Psoas muscle (tissue), 7 donors: ENCODE measurements at regions not wholly inside any gene's neighbourhood (a gene's known extent, or its start where the extent isn't known, plus 50 kb on each side); places are given as distances from the start of the nearest gene placed in this dataset.

Experiments used
- ATAC-seq, 4 donors: fragments of 200-7000 bp; cut with Tn5 transposase; one replicate each; pipeline ENCODE4 v1.9.1; 2020; ENCODE audit warnings: moderate library complexity in 3 of 4, mild to moderate bottlenecking in 2 of 4
- DNase-seq, 2 donors: peaks; one replicate each; pipeline ENCODE4 v3.0.0-alpha.2; 2020
- H3K27ac ChIP-seq: fragments of 200-600 bp; one replicate; pipeline ENCODE4 v1.8.0; 2022
- H3K27me3 ChIP-seq, 3 donors: fragments of 200-600 bp in 1 of 3; one replicate each; pipeline versions ENCODE4 v1.6.1 to v1.8.0; 2013 to 2022; ENCODE audit warnings: low read length in 2 of 3, mild to moderate bottlenecking in 2 of 3, moderate library complexity in 1 of 3; ENCODE audit not compliant: insufficient read depth in 3 of 3
- H3K36me3 ChIP-seq, 2 donors: fragments of 200-600 bp in 1 of 2; one replicate each; pipeline versions ENCODE4 v1.6.1 to v1.8.0; 2013 to 2022; ENCODE audit warnings: low read depth in 1 of 2, mild to moderate bottlenecking in 1 of 2, moderate library complexity in 1 of 2; ENCODE audit not compliant: insufficient read depth in 1 of 2
- H3K4me1 ChIP-seq: fragments of 200-600 bp; one replicate; pipeline ENCODE4 v1.8.0; 2022
- H3K4me3 ChIP-seq: fragments of 200-600 bp; one replicate; pipeline ENCODE4 v1.8.0; 2022; ENCODE audit warnings: mild to moderate bottlenecking
- H3K9me3 ChIP-seq: fragments of 200-600 bp; one replicate; pipeline ENCODE4 v1.8.0; 2022
- CTCF ChIP-seq: fragments of 200-600 bp; IDR thresholded peaks from one replicate; pipeline ENCODE4 v1.8.0; 2022; ENCODE audit warnings: antibody characterized with exemption
- WGBS, 3 donors: extraction: QIAGEN DNeasy Blood & Tissue Kit; methylation state at CpG; one replicate each; pipeline versions ENCODE4 v1.1.6 to v1.1.7; 2013; 5-methylcytosine and 5-hydroxymethylcytosine counted together
- intact Hi-C, 2 donors: fragments of 100-400 bp; cut with DNase I; formaldehyde crosslinking; loops; one replicate each; pipeline versions ENCODE4 v1.11.0 to v1.14.2; 2022
- donor health status: healthy with polysubstance abuse.
- donor health status: DM: no; HTN: no; CAD: no; lungs with moderate emphysema.
- donor health status: Bipolar disorder and iron deficiency.
- donor health status: healthy.
- donor health status: DM: yes; HTN: yes; CAD: no.
- donor health status: DM: no; HTN: no; CAD: no.
- donor health status: DM: yes; HTN: yes; CAD: no.

DNA sequence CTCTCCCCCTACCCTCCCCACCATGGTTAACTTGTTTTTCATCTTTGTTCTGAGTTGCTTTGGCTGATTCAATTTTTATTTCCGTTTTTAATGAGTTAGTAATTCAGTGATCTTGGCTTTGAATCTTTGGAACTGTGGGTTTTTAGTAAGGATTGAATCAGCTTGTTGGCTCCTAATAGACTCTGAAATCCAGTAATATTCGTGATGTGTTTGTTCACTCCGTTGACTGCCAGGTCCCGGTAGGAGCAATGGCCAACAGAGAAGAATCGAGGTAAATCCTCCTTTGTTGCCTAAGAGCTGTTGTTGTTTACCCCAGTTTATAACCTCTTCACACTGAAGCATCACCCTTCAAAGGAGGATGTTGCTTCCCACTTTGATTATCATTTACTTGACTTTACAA, 92.7 kb downstream of the PCSK1 start:
- peak overlapping the region; percentile 25 for H3K27ac ChIP-seq
- intact Hi-C loops, result loop anchor here in 1 of 2 donors (10.0 kb wide), 1 partner anchor 334 kb away; no protein-coding TSS in a partner anchor
- no peak for ATAC-seq

GRCh38 chr5:96339862-96340261, 93.2 kb downstream of the PCSK1 start:
- TF ChIP-seq CTCF, result no peak
- H3K36me3 ChIP-seq, result no peaks in the 10 kb centered on the region
- no peak for ATAC-seq
- WGBS, 3 donors, result 78 to 90% (median 85%) methylated on average over 3 of the region's 3 CpGs
- peaks cover 40% of the 10 kb centered on the region for H3K4me1 ChIP-seq
- H3K4me3 ChIP-seq, result no peak overlapping the region
- H3K27me3 ChIP-seq, result no peaks in the 10 kb centered on the region
- no peaks in the 10 kb centered on the region for H3K9me3 ChIP-seq
- no peak for DNase-seq
- intact Hi-C loops, result loop anchor here (5.0 to 10.0 kb wide), 4 partner anchors 335 to 695 kb away; partner anchors contain the start of genes RFESD (in 2 of the 2) and ELL2 (in 1 of the 2)
- peak overlapping the region; percentile 38 for H3K27ac ChIP-seq

More for the DNA sequence above, 92.7 kb downstream of the PCSK1 start:
- Histone ChIP-seq H3K9me3 (no peaks in the 10 kb centered on the region), H3K27me3 (no peaks in the 10 kb centered on the region), H3K4me3 (no peak overlapping the region), H3K36me3 (no peaks in the 10 kb centered on the region), H3K4me1 (peaks cover 40% of the 10 kb centered on the region)
- TF ChIP-seq CTCF, result no peak
- 30 to 53% (median 32%) methylated on average over 5 of the region's 5 CpGs for WGBS, 3 donors
- DNase-seq, result no peak

GRCh38 chr5:96338624-96339415, 94.2 kb downstream of the PCSK1 start:
- intact Hi-C loops, result loop anchor here (1.0 to 10.0 kb wide), 4 partner anchors 377 to 694 kb away; partner anchors contain the start of genes ELL2 (in 2 of the 2) and RFESD (in 2 of the 2)

DNA sequence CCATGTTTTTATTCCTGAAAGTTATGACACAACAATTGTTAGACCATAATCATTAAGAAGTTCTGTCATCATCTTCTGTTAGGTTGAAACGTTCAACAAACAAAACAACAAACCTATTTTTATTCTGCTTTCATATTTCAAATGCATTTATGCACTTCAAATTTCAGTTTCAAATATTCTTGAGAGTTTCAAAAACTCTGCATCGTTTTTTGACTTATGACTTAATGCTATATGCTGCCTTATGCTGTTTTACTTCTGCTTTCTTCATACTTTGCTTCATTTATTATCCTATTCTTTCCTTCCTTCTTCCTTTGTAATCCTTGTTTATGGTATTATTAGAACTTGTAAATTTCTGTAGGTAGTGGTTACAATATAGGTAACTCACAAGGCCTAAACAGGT, 95.0 kb downstream of the PCSK1 start:
- Histone ChIP-seq H3K4me3 (peak overlapping the region; percentile 14), H3K4me1 (peaks cover 40% of the 10 kb centered on the region), H3K9me3 (no peaks in the 10 kb centered on the region), H3K27me3 (no peaks in the 10 kb centered on the region), H3K36me3 (no peaks in the 10 kb centered on the region), H3K27ac (peak overlapping the region; percentile 85)
- DNase-seq (no peak), ATAC-seq (no peak)
- intact Hi-C loops, result loop anchor here (1.0 to 10.0 kb wide), 4 partner anchors 376 to 693 kb away; partner anchors contain the start of genes ELL2 (in 2 of the 2) and RFESD (in 2 of the 2)
- no peak for TF ChIP-seq CTCF
- WGBS, 3 donors, result 29 to 52% (median 43%) methylated on average over 2 of the region's 2 CpGs

More at GRCh38 chr5:96338624-96339415, 94.2 kb downstream of the PCSK1 start:
- peak; percentile 83 to 95 (median 92) for ATAC-seq
- H3K9me3 ChIP-seq, result no peaks in the 10 kb centered on the region
- peak; percentile 50 to 81 for DNase-seq
- H3K36me3 ChIP-seq, result no peaks in the 10 kb centered on the region
- WGBS, 3 donors, result 21 to 27% (median 26%) methylated on average over 6 of the region's 6 CpGs
- no peak for TF ChIP-seq CTCF
- H3K27me3 ChIP-seq, result no peaks in the 10 kb centered on the region
- H3K4me1 ChIP-seq, result peaks cover 40% of the 10 kb centered on the region
- H3K27ac ChIP-seq, result peak overlapping the region; percentile 85
- peak overlapping the region; percentile 14 for H3K4me3 ChIP-seq
